ENCODE measurements at regions not wholly inside any gene's neighbourhood (a gene's known extent, or its start where the extent isn't known, plus 50 kb on each side); places are given as distances from the start of the nearest gene placed in this dataset.

DNA sequence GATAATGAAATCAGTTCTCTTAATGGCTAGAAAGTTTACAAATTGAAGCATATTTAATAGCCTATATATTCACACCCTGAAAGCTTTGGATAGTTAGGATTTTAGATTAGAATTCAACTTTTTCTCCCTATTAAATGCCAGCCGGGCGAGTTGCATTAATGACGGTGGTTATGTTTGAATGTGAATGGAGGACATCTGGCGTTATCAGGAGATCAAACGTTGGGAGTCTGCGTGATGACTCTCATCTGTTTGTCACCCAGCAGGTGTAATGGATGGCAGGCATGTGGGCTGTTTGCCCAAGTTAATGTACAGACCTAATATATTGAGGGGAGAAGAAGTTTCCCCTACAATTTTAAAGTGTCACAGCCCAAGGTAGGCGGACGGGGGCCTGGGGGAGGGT is 1227.7 kb upstream of the WWC1 start:
- H3K4me3 ChIP-seq (replicated peaks in 1 of 3; ENCODE audit: insufficient read depth in 1 of 3, low read depth in 2 of 3, low read length in 3 of 3) = no peak overlapping the region
- H3K4me2 ChIP-seq (ENCODE audit: low read depth, low read length) = no peak overlapping the region
- DNase-seq (ENCODE audit: low spot score) = no peak
- no peaks in the 10 kb centered on the region for H4K20me1 ChIP-seq (ENCODE audit: insufficient read depth, low read length)
- no peaks in the 10 kb centered on the region for H3K9me3 ChIP-seq (ENCODE audit: low read length)
- ChIA-PET POLR2A (no interaction called here), CTCF (ENCODE audit: low intra/inter-chr PET ratio, low total read pairs) (no interaction called here)
- 32% methylated on average over 8 of the region's 8 CpGs for WGBS (ENCODE audit: low lambda C conversion rate)
- H3K27me3 ChIP-seq (ENCODE audit: control insufficient read depth in 1 of 2, insufficient read depth in 2 of 2, low read length in 2 of 2) = no peaks in the 10 kb centered on the region
- no TSS peak for BruUV-seq (replicated peaks)
- FAIRE-seq = no peak
- ATAC-seq = no peak
- no peaks in the 10 kb centered on the region for H3K79me2 ChIP-seq (ENCODE audit: insufficient read depth, low read length)
- H3K9ac ChIP-seq (ENCODE audit: insufficient read depth, low read depth, low read length) = no peak overlapping the region
- in situ Hi-C loops (cut with HindIII; ENCODE audit: extremely low pct_ligation_motif_present, low pct_unique_long_range_greater_than_20kb) = no loop called here
- no peaks in the 10 kb centered on the region for H3K36me3 ChIP-seq (replicated peaks in 1 of 2; ENCODE audit: control insufficient read depth in 1 of 2, insufficient read depth in 2 of 2, low read length in 2 of 2)
- H3K4me1 ChIP-seq (ENCODE audit: insufficient read depth, low read length) = no peaks in the 10 kb centered on the region
- intact Hi-C loops (cut with micrococcal nuclease; ENCODE audit: unreplicated experiment) = no loop called here
- H3K27ac ChIP-seq (ENCODE audit: extremely low read length, insufficient read depth, low read length) = no peak overlapping the region
- no peak overlapping the region for H2AFZ ChIP-seq (ENCODE audit: low read length)
- TF ChIP-seq ZNF83 (CRISPR knock-in tag; IDR thresholded peaks at IDR 0.05; ENCODE audit: borderline replicate concordance) (no peak), ZNF333 (CRISPR knock-in tag; IDR thresholded peaks at IDR 0.05; ENCODE audit: borderline replicate concordance) (no peak), NAIF1 (CRISPR knock-in tag; IDR thresholded peaks at IDR 0.05; ENCODE audit: borderline replicate concordance) (no peak), ZNF33B (CRISPR knock-in tag; IDR thresholded peaks at IDR 0.05) (no peak), THYN1 (CRISPR knock-in tag; IDR thresholded peaks at IDR 0.05; ENCODE audit: borderline replicate concordance, low read depth) (no peak), ZNF850 (CRISPR knock-in tag; conservative IDR thresholded peaks at IDR 0.05) (no peak), FOXM1 (CRISPR knock-in tag; IDR thresholded peaks at IDR 0.05) (no peak), ZKSCAN5 (CRISPR knock-in tag; IDR thresholded peaks at IDR 0.05) (no peak)
- TF ChIP-seq, protein P1, sequence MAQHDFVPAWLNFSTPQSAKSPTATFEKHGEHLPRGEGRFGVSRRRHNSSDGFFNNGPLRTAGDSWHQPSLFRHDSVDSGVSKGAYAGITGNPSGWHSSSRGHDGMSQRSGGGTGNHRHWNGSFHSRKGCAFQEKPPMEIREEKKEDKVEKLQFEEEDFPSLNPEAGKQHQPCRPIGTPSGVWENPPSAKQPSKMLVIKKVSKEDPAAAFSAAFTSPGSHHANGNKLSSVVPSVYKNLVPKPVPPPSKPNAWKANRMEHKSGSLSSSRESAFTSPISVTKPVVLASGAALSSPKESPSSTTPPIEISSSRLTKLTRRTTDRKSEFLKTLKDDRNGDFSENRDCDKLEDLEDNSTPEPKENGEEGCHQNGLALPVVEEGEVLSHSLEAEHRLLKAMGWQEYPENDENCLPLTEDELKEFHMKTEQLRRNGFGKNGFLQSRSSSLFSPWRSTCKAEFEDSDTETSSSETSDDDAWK (CRISPR knock-in tag; IDR thresholded peaks at IDR 0.05) = no peak
- TF ChIP-seq, protein P2, sequence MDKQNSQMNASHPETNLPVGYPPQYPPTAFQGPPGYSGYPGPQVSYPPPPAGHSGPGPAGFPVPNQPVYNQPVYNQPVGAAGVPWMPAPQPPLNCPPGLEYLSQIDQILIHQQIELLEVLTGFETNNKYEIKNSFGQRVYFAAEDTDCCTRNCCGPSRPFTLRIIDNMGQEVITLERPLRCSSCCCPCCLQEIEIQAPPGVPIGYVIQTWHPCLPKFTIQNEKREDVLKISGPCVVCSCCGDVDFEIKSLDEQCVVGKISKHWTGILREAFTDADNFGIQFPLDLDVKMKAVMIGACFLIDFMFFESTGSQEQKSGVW (CRISPR knock-in tag; IDR thresholded peaks at IDR 0.05; ENCODE audit: borderline replicate concordance) = no peak
- TF ChIP-seq, protein P3, sequence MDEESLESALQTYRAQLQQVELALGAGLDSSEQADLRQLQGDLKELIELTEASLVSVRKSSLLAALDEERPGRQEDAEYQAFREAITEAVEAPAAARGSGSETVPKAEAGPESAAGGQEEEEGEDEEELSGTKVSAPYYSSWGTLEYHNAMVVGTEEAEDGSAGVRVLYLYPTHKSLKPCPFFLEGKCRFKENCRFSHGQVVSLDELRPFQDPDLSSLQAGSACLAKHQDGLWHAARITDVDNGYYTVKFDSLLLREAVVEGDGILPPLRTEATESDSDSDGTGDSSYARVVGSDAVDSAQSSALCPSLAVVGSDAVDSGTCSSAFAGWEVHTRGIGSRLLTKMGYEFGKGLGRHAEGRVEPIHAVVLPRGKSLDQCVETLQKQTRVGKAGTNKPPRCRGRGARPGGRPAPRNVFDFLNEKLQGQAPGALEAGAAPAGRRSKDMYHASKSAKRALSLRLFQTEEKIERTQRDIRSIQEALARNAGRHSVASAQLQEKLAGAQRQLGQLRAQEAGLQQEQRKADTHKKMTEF (CRISPR knock-in tag; IDR thresholded peaks at IDR 0.05) = no peak
- TF ChIP-seq, protein P4, sequence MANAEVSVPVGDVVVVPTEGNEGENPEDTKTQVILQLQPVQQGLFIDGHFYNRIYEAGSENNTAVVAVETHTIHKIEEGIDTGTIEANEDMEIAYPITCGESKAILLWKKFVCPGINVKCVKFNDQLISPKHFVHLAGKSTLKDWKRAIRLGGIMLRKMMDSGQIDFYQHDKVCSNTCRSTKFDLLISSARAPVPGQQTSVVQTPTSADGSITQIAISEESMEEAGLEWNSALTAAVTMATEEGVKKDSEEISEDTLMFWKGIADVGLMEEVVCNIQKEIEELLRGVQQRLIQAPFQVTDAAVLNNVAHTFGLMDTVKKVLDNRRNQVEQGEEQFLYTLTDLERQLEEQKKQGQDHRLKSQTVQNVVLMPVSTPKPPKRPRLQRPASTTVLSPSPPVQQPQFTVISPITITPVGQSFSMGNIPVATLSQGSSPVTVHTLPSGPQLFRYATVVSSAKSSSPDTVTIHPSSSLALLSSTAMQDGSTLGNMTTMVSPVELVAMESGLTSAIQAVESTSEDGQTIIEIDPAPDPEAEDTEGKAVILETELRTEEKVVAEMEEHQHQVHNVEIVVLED (CRISPR knock-in tag; IDR thresholded peaks at IDR 0.05; ENCODE audit: borderline replicate concordance) = no peak
- TF ChIP-seq, protein P5, sequence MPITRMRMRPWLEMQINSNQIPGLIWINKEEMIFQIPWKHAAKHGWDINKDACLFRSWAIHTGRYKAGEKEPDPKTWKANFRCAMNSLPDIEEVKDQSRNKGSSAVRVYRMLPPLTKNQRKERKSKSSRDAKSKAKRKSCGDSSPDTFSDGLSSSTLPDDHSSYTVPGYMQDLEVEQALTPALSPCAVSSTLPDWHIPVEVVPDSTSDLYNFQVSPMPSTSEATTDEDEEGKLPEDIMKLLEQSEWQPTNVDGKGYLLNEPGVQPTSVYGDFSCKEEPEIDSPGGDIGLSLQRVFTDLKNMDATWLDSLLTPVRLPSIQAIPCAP (CRISPR knock-in tag; IDR thresholded peaks at IDR 0.05; ENCODE audit: low read depth) = no peak
- TF ChIP-seq, protein P6, sequence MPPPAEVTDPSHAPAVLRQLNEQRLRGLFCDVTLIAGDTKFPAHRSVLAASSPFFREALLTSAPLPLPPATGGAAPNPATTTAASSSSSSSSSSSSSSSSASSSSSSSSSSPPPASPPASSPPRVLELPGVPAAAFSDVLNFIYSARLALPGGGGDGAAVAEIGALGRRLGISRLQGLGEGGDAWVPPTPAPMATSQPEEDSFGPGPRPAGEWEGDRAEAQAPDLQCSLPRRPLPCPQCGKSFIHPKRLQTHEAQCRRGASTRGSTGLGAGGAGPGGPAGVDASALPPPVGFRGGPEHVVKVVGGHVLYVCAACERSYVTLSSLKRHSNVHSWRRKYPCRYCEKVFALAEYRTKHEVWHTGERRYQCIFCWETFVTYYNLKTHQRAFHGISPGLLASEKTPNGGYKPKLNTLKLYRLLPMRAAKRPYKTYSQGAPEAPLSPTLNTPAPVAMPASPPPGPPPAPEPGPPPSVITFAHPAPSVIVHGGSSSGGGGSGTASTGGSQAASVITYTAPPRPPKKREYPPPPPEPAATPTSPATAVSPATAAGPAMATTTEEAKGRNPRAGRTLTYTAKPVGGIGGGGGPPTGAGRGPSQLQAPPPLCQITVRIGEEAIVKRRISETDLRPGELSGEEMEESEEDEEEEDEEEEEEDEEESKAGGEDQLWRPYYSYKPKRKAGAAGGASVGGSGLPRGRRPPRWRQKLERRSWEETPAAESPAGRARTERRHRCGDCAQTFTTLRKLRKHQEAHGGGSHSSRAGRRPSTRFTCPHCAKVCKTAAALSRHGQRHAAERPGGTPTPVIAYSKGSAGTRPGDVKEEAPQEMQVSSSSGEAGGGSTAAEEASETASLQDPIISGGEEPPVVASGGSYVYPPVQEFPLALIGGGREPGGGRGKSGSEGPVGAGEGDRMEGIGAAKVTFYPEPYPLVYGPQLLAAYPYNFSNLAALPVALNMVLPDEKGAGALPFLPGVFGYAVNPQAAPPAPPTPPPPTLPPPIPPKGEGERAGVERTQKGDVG (CRISPR knock-in tag; IDR thresholded peaks at IDR 0.05; ENCODE audit: borderline replicate concordance) = no peak
